ENCODE measurements at regions not wholly inside any gene's neighbourhood (a gene's known extent, or its start where the extent isn't known, plus 50 kb on each side); places are given as distances from the start of the nearest gene placed in this dataset.

GRCh38 chr12:118608770-118609344 lies 232.5 kb downstream of the SUDS3 start:
- DNase-seq: no peak
- ATAC-seq: no peak

DNA sequence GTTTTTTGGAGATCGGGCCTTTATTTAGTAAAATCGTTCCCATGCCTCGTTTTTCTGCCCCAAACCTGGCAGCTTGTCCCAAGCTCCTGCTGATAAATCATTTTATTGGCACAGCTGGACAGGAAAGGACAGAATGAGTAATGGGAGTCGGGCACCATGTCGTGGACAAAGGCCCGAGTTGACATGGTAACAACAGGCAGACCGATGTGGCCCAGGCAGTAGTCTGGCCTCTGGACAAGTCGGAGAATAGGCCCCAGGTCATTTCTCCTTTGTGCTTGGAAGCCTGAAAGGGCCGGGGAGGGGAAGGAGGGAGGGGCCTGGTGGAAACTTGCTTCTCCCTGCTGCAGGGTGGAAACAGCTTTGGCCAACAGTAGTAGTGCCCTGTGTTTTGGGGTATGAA lies 234.9 kb downstream of the SUDS3 start:
- DNase-seq (no peak), ATAC-seq (no peak)

DNA sequence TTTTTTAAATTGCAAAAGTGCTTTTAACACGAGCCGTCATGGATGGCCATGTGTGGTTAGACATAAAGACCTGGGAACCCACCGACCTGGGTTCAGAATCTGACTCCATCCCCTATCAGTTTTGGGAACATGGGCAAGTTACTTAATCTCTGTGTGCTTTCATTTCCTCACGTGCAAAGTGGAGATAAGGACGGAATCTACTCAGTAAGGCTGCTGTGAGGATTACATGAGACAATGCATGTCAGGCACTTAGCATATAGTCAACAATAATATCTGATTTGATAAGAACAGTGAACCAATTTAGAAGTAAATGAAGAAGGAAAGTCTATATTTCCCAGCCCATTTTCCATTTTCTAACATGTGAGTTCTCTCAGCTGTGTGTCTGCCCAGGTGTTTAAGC lies 235.4 kb downstream of the SUDS3 start:
- DNase-seq (no peak), ATAC-seq (no peak)

DNA sequence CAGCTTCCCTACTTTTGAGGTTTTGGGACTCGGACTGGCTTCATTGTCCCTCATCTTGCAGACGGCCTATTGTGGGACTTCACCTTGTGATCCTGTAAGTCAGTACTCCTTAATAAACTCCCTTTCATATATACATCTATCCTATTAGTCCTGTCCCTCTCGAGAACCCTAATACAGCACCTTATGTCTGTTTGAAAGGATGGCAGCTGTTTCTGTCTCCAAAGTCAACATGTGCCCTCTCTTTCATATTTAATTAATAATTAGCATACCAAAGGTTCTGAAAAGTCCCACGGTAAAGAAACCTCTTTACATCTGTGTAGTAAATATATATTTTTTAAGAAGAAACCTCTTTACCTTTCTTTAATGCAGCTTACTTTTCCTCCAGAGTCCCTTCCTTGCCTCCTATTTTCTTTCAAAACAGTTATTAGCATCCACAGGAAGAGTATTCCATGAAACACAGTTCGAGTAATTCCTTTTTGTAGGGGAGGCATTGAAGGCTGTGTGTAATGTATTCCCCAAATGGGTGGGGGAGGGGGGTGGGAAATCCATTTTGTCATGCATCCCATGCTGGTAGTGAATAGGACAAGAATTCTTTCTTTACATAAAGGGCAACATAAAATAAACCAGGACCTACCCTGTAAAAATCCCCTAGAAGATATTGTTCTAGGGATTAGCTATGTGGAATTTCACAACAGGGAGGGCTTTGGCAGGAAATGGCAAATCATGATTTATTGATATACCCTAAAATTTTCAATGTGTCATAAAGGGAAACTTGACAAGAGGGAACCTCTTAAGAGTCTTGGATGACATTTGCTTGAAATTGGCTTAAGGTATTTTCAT lies 241.5 kb downstream of the SUDS3 start:
- DNase-seq: no peak
- no peak for ATAC-seq

GRCh38 chr12:118618695-118619094 lies 242.3 kb downstream of the SUDS3 start:
- ATAC-seq (no peak), DNase-seq (no peak)

DNA sequence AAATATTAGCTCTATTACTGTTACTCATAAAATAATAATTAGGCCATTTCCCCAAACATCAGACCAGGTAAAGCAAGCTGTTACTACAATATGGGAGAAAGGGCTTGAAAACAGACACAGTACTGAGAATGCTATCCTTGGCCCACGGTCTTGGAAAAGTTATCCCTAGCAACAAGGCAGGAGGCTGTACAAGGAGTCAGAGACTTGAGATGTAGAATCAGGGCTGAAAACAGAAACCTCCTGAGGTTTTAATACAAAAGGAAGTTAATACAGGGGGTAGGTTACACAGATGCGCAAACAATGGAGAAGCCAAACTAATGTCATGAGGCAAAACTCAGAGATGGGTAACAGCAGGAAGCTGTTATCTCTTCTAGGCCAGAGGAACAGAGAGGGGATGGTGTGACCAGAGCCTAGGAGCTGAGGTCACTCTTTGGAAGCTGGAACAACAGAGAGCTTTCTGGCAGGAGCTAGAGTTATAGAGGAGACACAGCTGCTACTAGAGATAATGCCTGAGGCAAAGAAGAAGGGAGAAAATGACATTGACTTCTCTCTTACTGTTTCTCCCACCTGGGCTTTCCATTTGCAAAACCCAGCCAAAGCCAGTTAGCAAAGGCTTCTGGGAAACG lies 248.8 kb downstream of the SUDS3 start:
- DNase-seq: no peak
- no peak for ATAC-seq

GRCh38 chr12:118633071-118633470 lies 256.7 kb downstream of the SUDS3 start:
- no peak for DNase-seq
- no peak for ATAC-seq

GRCh38 chr12:118635276-118635675 lies 258.9 kb downstream of the SUDS3 start:
- ATAC-seq (no peak), DNase-seq (no peak)

DNA sequence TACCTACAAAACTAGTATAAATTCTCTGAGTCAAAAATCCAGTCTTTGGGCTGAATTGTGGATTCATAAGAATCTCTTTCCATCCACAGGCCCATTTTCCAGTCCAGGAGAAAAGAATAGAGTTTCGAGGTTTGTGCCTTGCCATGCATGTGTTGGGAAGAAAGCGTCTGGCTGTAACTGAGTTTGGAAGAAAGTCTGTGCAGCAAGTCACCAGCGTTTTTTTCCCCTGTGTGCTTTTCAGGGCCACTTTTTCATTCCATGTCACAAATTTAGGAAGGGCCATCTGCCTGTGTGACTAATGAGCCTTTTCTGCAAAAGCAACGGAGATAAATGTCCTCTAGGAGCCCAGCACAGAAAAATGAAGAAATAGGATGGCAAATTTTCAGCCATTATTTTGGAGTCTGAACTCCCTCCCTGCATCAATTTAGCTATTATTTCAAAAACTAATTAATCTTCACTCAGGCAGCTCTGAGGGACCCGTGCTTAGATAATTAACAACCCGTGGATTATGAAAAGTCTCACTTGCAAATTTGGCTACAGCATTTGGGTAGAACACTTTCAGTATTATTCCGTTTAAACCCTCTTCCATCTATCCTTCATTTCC lies 261.5 kb downstream of the SUDS3 start:
- no peak for ATAC-seq

GRCh38 chr12:118641249-118641648 lies 264.9 kb downstream of the SUDS3 start:
- no peak for DNase-seq
- no peak for ATAC-seq

More for the DNA sequence above, 261.5 kb downstream of the SUDS3 start:
- DNase-seq: no peak

DNA sequence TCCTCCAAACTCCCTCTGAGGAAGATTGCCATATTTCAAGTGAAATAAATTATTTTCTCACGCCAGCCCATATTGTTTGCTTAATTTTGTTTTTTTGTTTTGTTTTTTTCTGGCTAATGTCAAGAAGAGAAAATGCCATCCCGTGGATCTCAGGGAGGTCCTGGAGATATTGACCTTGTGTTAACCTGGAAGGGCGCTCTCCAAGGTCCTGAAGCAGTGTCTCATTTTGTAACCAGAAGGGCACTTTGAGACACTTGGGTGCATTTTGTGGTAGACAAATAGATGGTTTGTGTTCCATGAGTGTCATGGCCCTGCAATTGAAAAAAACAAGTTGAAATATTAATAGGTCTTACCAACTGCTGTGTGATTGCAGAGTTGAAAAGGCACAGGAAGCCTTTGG lies 268.9 kb downstream of the SUDS3 start:
- ATAC-seq (no peak), DNase-seq (peak; percentile 6)

- ATAC-seq (no peak), DNase-seq (no peak)
These were observed 273.6 kb downstream of the SUDS3 start for GRCh38 chr12:118649765-118650585.

GRCh38 chr12:118650586-118650960 lies 274.2 kb downstream of the SUDS3 start:
- ATAC-seq (no peak), DNase-seq (no peak)

DNA sequence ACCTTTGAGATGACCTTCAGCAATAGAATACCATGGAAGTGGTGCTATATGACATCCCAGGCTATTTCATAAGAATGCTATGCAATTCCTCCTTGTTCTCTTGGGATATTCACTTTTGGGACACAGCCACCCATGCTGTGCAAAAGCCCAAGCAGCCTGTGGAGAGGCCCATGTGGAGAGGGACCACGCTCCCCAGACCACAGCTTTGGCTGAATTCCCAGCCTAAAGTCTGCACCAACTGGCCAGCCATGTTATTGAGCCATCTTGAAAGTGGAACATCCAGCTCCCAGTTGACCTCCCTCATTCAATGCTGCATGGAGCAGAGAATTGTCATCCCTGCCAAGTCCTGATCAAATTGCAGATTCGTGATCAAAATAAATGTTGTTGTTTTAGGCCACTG lies 275.1 kb downstream of the SUDS3 start:
- no peak for ATAC-seq
- no peak for DNase-seq

- ATAC-seq (no peak), DNase-seq (no peak)
These were observed 279.2 kb downstream of the SUDS3 start for GRCh38 chr12:118655588-118655987.

DNA sequence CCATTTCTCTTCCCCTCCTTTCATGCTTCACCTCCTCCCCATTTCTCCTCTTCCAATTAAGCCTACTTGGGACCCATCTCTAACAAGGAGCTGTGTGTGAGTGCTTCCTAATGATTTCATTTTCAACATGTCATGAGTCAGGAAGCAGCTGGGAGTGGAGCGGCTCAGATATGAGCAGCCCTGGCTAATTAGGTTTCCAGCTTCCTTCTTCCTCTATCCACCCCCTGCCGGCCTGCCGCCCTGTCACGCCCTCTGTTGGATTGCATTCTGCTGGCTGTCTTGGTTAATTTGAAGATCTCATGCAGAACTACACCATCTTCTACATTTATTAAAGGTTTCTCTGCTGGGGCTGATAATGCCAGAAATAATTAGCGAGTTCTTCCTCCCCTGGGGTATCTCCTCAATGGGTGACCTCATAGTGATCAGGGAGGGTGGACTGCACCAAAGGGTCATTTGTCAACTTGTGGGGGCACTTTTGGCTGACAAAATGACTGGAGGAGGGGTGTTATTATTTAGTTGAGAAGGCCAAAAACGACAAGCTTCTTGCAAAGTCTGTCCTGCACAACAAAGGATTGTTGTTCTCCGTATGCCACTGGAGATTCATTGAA lies 300.9 kb upstream of the SRRM4 start:
- ATAC-seq: no peak
- no peak for DNase-seq

DNA sequence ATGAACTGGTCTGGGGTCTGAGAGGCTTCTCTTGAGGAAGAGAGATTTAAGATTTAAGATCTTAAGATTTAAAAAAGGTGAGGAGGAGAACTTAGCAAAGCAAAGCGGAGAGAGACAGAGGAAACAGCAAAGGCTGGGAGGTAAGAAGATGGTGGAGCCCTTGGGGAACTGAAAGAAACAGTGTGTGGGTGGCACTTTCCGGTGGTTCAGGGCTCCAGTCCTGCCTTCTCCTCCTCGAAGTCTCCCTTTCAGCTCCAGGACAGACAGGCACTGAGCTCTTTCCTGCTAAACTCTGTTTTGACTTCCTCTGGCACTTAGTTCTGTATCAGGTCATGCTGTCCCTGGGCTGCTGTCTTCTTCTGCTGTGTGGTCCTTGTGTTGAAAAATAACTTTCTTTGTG lies 298.7 kb upstream of the SRRM4 start:
- no peak for DNase-seq
- no peak for ATAC-seq

- ATAC-seq (no peak), DNase-seq (no peak)
These were observed 295.2 kb upstream of the SRRM4 start for GRCh38 chr12:118685983-118686607.

- ATAC-seq: no peak
These were observed 291.5 kb upstream of the SRRM4 start for GRCh38 chr12:118689793-118690192.

GRCh38 chr12:118690506-118690905 lies 290.8 kb upstream of the SRRM4 start:
- ATAC-seq: no peak
- no peak for DNase-seq

More at GRCh38 chr12:118689793-118690192, 291.5 kb upstream of the SRRM4 start:
- DNase-seq: no peak

GRCh38 chr12:118694128-118694775 lies 287.1 kb upstream of the SRRM4 start:
- no peak for DNase-seq
- ATAC-seq: no peak
